H54 (cell line): ENCODE measurements at regions not wholly inside any gene's neighbourhood (a gene's known extent, or its start where the extent isn't known, plus 50 kb on each side); places are given as distances from the start of the nearest gene placed in this dataset.
"Not testable (repeated sequence)": the region's sequence is repeated elsewhere in the genome, so short reads cannot be mapped to it uniquely, and the experiment has no call there.

ENCODE experiments used
- DNase-seq: peaks from one replicate; pipeline ENCODE4 v3.0.0; 2011; ENCODE audit warnings: low spot score, mixed read lengths; ENCODE audit not compliant: insufficient read length
- FAIRE-seq: peaks from 3 replicates; lab custom pipeline; 2011; peaks lifted over from hg19 to GRCh38; lab: Jason Lieb, UNC
- POLR2A ChIP-seq: IDR thresholded peaks from 2 replicates; pipeline ENCODE4 v1.6.1; 2011; ENCODE audit warnings: low read depth, mild to moderate bottlenecking, low read length

- DNase-seq: no peak
- FAIRE-seq: no peak
- TF ChIP-seq POLR2A: no peak
These were observed 549.4 kb upstream of the NRP1 start for GRCh38 chr10:33883881-33884280.

GRCh38 chr10:33882996-33883395, 548.5 kb upstream of the NRP1 start:
- no peak for TF ChIP-seq POLR2A
- DNase-seq (no peak), FAIRE-seq (no peak)

- TF ChIP-seq POLR2A: no peak
- DNase-seq: no peak
- FAIRE-seq: no peak
These were observed 545.8 kb upstream of the NRP1 start for GRCh38 chr10:33880291-33880690.

GRCh38 chr10:33878238-33878786, 543.8 kb upstream of the NRP1 start:
- no peak for TF ChIP-seq POLR2A
- DNase-seq (no peak), FAIRE-seq (no peak)

- DNase-seq: no peak
- FAIRE-seq: no peak
- no peak for TF ChIP-seq POLR2A
These were observed 542.3 kb upstream of the NRP1 start for GRCh38 chr10:33876584-33877400.

- FAIRE-seq: no peak
- TF ChIP-seq POLR2A: no peak
- no peak for DNase-seq
These were observed 541.6 kb upstream of the NRP1 start for GRCh38 chr10:33875924-33876583.

- DNase-seq: no peak
- TF ChIP-seq POLR2A: no peak
- FAIRE-seq: no peak
These were observed 536.8 kb upstream of the NRP1 start for GRCh38 chr10:33871061-33871956.

- FAIRE-seq: no peak
- TF ChIP-seq POLR2A: no peak
- DNase-seq: no peak
These were observed 535.0 kb upstream of the NRP1 start for GRCh38 chr10:33869481-33869880.

GRCh38 chr10:33869028-33869427, 534.6 kb upstream of the NRP1 start:
- no peak for FAIRE-seq

GRCh38 chr10:33867199-33867789, 532.8 kb upstream of the NRP1 start:
- not testable (repeated sequence) for DNase-seq, FAIRE-seq

More at GRCh38 chr10:33869028-33869427, 534.6 kb upstream of the NRP1 start:
- TF ChIP-seq POLR2A: no peak
- DNase-seq: no peak

GRCh38 chr10:33863352-33863751, 528.9 kb upstream of the NRP1 start:
- no peak for DNase-seq
- no peak for TF ChIP-seq POLR2A
- FAIRE-seq: no peak

GRCh38 chr10:33862536-33863105, 528.2 kb upstream of the NRP1 start:
- no peak for FAIRE-seq
- DNase-seq: no peak
- TF ChIP-seq POLR2A: no peak

- FAIRE-seq: no peak
- no peak for TF ChIP-seq POLR2A
- DNase-seq: no peak
These were observed 527.4 kb upstream of the NRP1 start for GRCh38 chr10:33861833-33862232.
